ENCODE measurements at regions not wholly inside any gene's neighbourhood (a gene's known extent, or its start where the extent isn't known, plus 50 kb on each side); places are given as distances from the start of the nearest gene placed in this dataset.
A peak's percentile ranks its signal among the peaks of the same experiment; 100 is the strongest.
"Not testable (repeated sequence)": the region's sequence is repeated elsewhere in the genome, so short reads cannot be mapped to it uniquely, and the experiment has no call there.

DNA sequence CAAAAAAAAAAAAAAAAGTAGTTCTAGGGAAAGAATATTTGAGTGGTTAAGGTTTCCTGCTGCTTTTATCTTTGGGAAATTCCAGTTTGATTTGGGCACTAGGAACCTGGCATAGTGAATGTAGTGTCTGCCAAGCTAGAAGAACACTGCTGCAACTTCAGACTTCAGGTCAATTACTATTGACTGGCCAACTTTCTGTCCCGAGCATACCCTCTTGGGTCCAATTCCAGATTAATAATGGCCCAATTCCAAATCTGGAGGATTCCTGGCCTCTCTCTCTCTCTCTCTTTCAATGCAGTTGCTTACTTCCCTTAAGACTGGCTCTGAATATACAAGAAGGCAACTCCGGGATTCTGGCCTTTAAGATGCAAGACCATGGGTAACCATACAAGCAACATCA is 74.9 kb downstream of the ANKEF1 start:
- no peak for DNase-seq

DNA sequence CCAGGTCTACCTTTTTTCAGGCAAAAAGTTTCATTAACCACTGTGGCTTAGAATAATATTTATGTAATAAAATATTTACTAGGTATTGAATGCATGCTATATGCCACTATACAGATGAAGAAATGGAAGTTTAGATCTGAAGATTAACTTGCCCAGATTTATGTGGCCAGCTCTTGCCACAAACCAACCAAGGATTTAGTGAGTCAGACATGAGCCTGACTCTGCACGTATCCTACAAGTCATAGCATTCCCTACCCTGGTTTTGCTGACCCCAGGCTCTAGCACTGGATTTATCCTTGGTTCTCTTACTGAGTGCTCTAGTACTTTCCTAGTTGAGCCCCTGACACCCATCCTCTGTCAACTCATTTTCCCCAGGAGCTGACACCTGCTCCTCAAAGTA is 75.4 kb downstream of the ANKEF1 start:
- no peak for DNase-seq

DNA sequence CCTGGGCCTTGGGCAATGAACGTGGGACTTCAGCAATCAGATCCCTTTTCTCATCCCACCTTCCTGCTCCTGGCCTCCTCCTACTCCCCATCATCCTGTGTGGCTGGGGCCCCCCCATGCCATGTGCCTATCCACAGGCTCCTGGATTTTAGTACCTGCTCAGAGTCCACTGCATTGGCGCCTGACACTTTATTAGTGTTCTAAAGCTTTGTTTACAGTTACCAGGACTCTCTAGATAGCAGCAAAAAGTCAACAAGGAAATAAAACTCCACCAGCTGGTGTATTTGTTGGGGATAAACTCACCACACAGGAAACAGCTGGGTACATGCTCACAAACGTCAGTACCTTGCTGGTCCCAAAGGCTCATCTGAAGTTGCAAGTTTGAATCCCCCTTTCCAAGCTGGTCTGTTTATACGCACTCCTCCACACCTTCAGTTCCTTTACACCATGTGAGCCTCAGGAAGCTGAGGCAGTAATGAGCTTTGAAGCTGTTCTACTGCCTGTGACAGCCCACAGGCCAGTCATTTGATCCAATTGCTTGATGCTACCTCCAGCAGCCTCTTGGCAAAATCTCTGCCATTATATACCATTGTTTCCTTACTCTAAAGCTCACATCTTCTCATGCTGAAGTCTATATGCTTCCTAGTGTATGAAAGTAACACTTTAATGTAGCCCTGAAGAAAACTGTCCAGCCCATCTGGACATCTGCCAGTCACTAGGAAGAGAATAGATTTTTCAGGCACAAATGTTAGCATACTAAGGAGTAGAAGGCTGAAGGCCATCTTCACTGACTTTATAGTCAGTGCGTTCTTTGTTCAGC is 76.6 kb downstream of the ANKEF1 start:
- DNase-seq, result no peak

DNA sequence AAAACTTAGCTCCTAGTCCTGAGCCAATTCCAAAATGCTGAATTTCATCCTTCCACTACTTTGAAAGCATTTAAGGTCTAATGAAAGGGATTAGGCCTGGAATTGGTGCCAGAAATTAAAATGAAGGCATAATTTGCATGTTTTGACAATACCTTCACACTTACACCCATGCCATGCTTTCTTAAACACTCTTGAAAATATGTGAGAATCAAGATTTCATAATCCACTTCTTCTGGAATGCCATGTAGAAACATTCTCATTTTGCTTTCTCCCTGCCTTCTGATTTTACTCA is 77.1 kb downstream of the ANKEF1 start:
- no peak for DNase-seq

DNA sequence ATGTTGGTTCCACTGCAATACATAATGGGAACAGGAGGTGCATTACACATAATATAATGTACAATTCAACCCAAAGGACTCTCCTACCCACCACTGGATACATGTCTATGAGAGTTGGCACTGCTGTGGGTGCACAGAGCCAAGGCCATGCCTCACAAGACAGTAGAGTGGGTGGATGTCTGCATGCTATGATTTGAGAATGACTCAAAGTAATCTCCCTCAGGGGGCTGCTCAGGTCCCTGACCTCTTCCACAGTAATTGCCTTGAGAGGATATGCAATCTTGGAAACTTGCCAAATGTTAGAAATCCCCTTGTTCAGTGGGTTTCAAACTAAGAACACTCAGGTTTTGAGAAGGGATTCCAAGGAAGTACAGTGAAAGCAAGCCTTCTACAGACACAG is 79.0 kb downstream of the ANKEF1 start:
- DNase-seq, result peak in 1 of 6 experiments; percentile 2

DNA sequence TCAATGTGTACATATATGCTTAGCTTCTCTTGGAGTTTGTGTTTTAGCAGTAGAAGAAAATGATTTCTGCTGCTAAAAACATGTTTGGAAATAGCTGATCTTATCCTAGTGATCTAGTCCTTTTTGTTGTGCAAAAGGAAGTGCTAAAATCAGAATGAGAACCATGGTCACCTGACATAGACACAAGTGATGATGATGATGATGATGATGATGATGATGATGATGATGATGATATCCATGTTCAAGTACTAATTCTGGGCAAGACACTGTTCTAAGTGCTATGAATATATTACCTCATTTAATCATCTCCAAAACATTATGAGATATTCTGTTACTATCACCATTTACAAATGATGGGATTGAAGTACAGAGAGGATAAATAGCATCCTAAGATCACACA is 79.8 kb downstream of the ANKEF1 start:
- DNase-seq, result no peak

DNA sequence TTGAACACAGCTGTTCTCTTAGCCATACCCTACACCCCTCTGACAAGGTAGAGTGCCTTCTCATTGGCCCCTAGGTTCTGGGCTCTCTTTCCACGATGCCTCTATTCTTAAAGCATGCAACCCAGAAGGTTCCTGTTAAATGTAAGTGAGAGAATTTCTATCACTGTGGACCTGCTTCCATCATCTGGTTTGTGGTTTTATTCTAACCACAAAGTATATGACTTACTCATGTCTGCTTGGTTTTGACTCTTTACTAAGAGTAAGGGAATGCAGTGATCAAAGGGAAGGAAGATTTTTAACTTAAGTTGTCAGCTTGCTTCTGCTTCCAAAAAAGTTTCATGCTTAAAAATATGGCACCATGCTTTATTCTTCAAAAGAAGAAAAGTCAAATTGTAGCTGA is 80.2 kb downstream of the ANKEF1 start:
- DNase-seq, result no peak

DNA sequence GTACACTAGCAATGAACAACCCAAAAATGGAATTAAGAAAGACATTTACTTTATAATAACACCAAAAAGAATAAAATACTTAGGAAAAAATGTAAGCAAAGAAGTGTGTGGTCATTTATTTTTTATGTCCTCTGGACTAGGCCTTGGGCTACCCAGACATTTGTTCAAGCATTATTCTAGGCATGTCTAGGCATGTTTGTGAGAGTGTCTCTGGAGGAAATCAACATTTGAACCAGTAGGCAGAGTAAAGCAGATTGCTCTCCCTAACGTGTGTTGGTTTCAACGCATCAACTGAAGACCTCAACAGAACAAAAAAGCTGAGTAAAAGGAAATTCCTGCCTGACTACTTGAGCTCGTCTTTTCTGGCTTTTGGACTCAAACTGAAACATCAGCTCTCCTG is 84.5 kb downstream of the ANKEF1 start:
- DNase-seq, result no peak

DNA sequence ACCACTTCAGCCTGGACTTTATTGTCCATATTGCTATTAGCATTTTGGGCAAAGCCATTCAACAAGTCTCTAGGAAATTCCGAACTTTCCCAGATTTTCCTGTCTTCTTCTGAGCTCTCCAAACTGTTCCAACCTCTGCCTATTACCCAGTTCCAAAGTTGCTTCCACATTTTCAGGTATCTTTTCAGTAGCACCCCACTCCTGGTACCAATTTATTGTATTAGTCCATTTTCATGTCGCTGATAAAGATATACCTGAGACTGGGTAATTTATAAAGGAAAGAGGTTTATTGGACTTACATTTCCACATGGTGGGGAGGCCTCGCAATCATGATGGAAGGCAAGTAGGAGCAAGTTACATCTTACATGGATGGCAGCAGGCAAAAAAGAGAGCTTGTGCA is 90.1 kb downstream of the ANKEF1 start:
- DNase-seq, result not testable (repeated sequence)

DNA sequence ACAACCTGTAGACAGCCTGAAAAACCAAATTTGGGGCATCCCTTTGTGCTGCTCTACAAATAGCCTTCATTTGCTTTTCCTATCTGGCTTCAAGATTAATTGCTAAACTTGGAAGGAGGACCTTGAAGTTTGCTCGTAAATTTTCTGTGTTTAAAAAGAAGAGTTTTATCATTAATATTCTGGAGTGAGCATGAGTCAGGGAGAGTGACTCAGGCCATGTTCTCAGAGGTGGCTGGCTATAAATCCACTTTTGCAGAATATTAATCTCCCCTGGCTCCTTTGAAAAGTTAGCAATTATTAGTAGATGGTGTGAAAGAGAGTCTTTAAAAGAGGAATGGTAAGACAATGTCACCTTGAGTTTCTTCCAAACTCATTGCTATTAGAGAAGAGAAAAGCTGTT is 91.0 kb downstream of the ANKEF1 start:
- DNase-seq, result no peak

DNA sequence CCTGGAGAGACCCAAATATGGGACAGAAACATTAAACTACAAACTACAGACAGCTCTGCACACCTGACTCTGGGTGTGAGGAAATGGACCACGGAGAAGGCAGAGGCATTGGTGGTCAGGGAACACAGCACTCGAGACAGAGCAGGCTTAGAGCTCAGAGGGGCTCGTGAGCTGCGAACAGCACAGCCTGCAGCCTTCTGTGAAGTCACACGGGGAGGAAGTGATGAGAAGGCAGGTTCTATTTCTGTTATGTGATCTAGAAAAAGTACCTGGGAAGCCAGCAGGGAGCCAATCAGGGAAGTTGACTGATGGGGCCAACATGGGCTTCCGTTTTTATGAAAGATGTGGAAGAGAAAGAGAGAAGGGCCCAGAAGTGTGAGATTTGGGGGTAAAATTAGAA is 88.9 kb upstream of the SNAP25 start:
- no peak for DNase-seq

DNA sequence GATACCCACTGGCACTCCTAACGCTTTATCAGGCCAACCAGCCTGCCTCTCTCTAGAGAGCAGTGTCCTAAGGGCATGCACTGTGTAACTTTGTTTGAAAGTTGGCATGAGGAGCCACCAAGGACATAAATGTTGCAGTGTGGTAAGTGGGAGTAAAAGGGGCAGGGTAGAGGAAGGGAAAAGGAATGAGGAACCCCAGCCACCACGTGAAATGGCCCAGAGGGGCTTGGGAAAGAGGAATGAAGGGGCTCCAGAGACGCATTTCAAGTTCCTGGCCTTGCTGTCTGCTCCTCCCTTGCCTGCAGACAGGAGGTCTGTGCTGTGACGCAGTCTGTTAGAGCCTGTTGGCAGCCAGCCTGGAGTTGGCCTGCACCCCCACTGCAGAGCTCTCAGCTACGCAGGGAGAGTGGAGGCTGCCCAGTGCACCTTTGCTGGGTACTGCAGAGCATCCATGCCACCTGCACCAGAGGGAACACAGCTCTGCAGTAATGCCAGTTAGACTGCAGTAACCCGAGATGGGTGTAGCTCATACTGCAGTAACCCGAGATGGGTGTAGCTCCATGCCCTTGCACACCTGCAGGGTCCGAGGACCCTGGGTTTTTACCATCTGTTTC is 86.8 kb upstream of the SNAP25 start:
- no peak for DNase-seq

DNA sequence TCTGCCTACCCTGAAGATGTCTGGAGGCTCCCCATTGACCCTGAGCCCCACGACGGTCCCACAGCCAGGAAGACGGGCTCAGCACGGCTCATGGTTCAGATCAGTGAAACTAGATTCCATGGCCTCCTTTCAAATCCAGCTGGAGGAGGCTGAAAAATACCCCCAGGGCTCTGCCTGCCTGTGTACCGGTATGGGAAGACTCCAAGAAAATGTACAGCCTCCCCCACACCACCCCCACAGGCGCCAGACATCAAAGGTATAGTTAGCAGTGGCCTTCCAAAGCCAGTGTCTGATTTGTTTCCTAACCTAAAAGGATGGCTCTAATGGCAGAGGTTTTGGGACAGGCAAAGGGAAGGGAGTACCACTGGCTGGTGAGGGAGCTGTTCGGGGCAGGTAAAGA is 86.2 kb upstream of the SNAP25 start:
- DNase-seq, result no peak

DNA sequence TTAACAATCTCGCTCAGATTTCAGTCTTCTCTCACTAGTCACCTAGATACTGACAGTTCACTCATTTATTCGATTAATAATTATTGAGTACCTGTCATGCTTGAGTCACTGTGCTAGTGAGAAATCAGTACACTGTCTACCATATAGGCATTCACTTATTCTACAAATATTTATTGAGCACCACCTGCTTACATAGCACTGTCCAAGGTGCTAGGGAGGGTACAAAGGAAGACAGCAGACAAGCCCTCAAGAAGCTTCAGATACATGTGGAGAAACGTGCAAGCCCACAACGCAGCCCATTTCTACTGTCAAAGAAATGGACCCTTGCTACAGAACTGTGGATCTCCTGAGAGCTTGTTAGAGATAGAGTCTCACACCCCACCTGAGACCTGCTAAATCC is 85.1 kb upstream of the SNAP25 start:
- no peak for DNase-seq

DNA sequence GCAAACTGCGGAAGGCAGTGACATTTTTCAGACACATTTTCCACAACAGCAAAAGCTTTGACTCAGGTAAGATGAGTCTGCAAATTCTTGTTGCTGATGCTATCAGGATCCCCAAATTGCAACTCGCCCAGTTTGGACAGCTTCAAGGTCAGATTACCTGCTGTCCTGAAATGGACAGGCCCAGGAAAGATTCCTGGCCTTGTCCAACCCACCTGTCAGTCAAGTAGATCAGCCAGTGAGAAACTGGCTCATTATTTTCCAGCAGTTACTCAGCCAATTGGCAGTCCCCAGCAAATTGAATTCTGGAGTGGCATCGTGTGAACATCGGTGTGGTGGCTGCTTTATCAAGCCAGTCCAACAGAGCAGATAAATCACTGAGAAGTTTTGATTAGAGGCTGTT is 84.5 kb upstream of the SNAP25 start:
- no peak for DNase-seq

DNA sequence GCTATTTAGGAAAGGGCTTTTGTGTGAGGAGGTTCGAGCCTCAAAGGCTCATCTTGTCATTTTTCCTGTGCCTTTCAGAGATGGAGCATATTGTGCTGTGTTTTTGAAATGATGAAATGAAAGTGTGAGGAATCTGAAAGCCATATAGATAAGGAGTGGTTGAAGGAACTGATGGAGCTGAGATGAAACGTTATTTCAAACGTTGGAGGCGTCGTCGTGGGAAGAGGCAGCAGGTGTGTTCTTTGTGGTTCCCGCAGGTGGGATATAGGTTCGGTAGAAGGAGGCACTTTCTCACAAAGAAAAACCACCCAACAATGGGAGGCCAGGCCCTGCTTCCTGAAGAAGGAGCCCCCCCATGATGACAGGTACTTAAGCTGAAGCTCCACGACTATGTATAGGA is 83.2 kb upstream of the SNAP25 start:
- no peak for DNase-seq

DNA sequence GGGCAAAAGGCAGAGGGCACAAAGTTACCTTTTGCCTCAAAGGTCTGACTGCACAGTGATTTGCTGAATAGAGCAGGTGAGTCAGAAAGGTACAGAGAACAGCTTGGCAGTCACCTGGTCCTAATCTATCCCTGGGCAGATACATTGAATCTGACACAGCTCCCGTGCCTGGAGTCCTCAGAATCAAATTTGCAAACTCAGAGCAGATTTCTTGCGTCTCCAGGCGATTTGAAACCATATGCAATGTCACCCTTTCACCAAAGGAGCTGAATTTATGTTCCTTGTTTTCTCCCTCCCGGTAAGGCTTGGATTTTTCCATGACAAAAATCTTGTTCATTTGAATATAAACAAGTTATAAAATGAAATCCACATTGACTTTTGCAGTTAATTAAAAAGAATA is 81.6 kb upstream of the SNAP25 start:
- no peak for DNase-seq

DNA sequence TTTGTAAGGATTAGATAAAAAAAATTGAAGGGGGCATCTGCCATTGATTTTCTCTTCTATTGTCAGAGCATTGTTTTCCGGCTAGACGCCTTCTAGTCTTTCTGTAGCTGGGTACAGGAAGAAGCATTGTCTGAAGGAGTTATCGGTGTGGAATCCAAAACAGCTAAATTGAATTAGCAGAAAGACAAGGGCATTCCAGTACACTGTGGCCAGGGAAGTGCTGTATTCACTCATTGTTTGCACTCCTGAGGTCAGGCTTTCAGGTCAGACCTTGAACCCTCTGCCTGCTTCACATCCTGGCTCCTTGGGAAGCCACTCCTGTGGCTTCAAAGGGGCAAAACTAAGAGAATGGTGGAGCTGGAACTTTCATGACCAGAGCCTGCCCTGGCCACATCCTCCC is 81.1 kb upstream of the SNAP25 start:
- no peak for DNase-seq

DNA sequence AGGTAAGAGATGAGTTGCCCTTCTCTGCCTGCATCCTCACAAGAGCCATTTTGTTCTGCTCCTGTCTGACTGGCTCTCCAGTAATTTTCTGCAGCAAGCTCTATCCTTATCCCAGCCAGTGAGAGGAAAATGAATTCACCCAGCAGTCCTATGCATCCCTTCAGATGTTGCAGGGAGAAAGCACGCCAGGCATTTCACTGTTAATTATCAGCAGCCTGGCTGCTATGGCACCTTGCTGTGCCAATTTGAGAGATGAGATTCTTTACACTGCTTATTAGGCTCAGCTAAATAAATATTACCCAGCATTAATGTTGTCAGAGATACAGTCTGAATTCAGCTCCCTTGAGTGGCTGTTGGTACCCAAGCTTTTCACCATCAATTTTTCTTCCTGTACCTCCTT is 61.1 kb upstream of the SNAP25 start:
- no peak for DNase-seq

DNA sequence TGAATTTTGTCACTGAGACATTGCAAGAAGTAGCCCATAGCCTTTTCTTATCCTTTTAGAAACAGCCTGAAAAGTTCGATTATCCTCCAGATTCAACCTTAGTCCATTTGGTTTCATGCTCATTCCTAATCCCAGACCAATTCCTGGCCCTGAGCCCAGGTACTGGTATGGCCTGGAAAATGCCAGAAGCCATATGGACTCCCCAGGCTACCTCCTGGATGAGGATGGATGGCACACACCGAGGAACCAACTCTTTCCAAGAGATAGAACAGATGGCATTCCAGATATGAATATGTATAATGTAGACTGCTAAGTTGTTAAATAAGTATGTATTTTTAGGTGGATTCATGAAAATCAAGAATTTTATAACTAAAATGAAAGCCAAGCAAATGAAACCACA is 51.6 kb upstream of the SNAP25 start:
- no peak for DNase-seq

DNA sequence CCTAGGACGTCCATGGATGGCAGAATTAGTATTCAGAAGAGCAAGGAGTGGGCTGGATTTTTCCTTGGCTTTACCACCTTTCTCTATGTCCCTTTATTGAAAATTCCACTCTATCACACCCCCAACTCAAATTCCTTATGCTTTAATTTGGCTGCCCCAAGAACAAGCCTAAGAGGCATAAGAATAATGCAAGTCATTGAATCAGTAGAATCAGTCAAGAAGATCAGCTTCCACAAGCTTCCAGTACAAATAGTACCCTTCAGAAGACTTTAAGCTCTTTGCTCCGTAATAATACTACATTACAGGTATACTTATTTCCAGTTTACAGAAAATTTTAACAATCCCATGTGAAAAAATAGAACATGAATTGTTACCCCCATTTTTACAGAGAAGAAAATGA is 51.0 kb upstream of the SNAP25 start:
- DNase-seq, result no peak

Data from stimulated activated naive CD4-positive, alpha-beta T cell (primary cell).